ENCODE measurements at regions not wholly inside any gene's neighbourhood (a gene's known extent, or its start where the extent isn't known, plus 50 kb on each side); places are given as distances from the start of the nearest gene placed in this dataset.

DNA sequence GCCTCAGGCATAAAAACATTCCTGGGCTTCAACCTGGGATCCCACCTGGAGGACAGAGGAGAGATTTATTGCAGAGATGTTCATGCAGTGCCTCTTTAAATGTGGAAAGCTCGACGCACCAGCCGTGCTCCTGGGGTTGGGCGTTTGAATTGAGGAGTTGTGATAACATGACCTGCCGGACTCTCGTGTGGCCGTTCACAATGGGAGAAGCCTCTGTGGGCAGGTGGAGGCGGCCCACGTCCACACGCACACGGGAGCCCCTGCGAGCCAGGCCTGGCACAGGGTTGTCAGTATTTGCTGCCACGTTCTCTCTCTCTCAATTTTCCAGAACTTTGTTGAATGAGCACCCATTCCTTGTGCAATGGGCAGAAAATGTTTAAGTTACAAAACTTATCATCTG, 58.3 kb upstream of the PPARA start:
- no peak for FAIRE-seq

DNA sequence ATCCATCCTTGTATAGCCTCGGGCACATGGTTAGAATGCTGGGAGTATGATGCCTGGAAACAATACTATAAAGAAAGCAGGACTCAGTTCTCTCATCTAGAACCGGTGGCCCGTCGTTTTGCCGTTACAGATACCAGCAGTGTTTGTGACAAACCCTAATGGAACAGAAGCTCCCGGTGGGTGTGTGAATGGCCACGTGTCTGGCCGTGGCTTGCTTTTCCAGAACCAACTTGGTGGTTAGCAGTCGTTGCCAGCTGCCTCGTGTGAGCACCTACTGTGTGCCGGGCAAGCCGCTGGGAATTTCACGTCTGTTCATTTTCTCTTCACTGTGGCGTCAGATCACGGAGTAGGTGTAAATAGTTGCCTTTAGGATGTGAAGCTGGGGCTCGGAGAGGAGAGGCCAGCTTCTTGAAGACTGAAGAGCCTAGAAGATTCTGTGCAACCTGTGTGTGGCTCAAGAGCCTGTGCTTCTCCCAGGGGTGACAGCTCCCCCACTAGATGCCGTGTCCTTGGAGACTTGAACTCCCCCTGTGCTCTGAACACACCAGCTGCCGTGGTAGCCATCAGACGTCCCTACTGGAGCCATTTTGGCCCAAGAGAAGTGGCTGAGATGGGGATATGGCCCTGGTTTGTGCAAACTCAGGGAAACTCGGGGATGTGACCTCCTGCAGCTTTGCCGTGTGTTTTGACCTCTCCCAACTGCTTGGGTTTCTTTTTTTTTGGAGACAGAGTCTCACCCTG, 57.5 kb upstream of the PPARA start:
- no peak for FAIRE-seq

DNA sequence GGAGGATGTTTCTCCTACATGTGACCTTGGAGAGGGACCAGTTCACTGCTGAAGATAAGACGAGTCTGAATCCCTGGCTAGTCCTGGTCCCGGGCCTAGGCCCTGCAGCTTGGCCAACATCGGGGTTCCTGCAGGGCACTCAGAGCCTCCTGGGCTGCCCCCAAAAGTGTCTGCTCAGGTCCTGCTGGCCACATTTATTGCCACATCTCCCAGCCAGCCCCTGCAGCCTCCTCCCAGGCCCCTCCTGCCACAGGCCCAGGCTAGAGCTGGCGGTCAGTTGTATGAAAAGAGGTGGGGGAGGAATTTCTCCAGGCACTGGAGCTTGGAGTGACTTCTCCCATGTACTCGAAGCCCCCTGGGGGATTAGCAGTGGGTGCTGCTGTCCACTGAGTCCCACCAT, 56.5 kb upstream of the PPARA start:
- FAIRE-seq, result no peak

DNA sequence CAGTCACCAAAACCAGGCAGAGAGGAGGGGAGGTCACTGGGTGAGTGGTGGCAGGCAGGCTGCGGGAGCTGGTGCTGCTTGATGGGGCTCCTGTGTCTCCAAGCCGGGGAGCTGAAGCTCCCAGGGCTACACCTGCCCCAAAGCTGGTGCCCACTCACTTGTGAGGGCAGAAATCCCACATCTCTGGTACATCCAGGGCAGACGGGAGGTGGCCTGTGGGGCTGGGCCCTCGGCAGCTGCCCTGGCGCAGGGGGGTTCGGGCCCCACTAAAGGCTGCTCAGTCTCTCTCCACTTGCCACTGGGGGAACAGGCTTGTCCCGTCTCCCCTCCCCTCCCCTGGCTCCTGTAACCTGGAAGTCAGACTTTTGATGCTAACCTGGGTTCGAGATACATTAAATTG, 55.6 kb upstream of the PPARA start:
- no peak for FAIRE-seq

DNA sequence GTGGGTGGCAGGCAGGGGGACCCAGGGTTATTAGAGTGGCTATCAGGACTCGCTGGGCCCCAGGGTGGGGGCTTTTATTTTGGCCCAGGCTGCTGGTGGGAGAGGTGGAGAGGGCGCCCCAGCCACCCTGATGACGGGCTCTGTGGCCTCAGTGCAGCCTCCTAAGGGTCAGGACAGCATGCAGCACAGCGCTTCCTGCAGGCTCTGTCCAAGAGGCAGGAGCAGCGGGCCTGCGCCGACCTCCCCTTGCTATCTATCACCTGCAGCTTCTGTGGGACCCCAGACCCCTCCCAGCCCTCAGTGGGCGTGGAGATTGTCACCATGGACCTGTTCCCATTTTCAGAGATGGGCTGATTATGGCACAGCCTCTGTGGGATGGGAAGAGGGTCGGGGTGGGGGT, 54.3 kb upstream of the PPARA start:
- no peak for FAIRE-seq

DNA sequence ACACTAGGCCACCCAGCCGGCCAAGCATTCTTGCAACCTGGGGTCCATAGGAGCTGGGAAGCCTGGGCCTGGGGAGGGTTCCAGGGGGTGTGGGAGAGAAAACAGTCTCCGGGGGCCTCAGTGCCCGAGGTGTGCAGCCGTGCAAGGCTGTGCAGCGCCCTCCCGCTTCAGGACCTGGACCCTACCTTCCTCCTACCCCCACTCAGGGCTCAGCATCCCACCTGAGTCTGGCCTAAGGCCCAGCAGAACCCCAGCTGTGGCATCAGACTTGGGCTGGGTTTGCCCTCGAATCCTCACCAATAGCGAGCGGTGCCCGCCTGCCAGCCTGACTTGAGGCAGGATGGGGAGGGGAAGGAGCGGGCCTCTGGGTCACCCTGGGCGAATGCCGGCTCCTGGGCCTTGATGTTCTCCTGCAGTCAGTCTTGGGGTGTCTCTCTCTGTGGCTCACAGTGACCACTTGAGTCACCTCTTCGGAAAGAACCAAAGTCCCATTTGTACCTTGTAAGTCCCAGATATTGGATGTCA, 53.6 kb upstream of the PPARA start:
- FAIRE-seq, result no peak

DNA sequence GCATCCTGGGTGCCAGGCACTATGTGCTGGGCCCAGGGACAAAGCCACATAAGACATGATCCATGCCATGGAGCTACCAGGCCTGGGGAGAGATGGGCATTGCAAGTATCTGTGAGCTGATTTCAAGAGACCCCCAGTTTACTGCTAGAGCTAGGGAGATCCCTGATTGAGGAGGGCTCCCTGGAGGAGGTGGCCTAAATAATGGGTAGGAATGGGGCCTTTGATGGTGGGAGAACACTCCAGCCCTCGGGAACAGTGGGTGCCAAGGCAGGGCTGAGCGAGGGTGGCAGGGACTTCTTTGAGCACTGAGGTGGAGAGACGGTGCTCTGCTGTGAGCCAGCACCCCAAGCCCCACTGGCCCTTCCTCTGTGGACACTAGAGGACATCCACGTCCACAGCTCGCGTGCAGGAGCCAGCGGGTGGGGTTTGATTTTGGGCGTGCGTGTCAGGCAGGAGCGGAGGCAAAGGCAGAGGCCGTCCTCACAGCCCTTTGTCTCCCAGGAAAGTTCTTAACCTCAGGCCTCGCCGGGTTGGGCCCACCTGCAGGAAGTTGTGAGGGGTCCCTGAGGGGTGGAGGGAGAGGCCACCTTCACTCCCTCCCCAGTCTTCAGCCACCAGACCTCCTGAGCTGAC, 52.9 kb upstream of the PPARA start:
- FAIRE-seq, result no peak

DNA sequence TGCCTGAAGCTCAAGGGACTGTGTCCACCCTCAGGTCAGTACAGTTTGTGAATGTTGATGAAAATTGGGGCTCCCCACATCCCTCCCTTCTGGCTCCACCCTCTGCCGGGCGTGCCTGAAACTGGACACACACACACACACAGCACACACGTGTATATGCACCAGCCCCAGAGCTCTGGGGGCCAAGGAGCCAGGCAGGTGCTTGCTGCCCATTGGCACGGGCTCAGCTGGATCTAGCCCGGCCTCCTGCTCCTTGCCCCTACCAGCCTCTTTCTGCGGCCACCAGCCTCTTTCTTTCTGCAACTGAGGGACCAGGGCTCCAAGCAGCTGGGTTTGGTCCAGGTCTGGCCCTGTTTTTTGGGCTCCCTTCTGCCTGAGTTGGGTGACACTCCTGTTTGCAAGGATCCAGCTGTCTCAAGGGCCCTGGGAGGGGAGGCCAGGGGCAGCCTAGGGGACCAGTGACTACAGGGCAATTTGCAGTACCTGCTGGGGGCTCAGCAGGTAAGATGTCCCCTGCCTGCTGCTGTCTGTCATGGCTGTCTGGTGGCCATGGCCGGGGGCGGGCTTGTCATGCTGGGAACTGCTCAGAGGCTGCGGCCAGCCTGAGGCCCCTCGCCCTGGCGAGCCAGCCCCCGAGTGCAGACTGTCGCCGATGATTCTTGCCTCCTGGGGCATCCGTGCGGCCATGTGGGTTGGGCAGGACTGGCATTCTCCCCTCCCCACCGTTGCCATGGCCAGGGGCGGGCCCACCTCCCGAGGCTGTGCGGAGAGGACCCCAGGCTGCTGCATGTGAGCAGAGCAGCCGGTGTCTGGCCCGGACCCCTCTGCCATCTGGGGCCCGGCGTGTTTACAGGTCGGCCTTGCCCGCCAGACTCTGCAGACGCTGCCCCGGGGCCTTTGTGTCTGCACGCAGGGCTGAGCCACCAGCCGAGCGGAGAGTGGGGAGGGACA, 51.5 kb upstream of the PPARA start:
- no peak for FAIRE-seq

DNA sequence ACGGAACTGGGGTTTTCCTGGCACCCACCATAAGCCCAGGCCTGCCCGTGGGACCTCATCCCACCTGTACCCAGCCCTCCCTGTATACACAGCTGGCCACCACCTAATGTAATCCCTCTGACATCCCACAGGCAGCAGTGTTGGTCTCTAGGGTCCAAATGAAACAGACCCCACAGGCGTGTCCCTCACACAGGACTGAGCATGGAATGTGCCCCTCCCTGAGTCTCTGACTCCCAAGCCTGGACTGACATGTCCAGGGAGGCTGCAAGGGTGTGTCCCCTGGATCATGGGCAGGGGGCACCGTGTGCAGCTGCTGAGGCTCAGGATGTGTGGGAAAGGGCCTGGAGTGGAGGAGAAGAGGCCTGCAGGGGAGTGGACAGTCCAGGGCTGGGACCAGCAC, 50.6 kb upstream of the PPARA start:
- no peak for FAIRE-seq

DNA sequence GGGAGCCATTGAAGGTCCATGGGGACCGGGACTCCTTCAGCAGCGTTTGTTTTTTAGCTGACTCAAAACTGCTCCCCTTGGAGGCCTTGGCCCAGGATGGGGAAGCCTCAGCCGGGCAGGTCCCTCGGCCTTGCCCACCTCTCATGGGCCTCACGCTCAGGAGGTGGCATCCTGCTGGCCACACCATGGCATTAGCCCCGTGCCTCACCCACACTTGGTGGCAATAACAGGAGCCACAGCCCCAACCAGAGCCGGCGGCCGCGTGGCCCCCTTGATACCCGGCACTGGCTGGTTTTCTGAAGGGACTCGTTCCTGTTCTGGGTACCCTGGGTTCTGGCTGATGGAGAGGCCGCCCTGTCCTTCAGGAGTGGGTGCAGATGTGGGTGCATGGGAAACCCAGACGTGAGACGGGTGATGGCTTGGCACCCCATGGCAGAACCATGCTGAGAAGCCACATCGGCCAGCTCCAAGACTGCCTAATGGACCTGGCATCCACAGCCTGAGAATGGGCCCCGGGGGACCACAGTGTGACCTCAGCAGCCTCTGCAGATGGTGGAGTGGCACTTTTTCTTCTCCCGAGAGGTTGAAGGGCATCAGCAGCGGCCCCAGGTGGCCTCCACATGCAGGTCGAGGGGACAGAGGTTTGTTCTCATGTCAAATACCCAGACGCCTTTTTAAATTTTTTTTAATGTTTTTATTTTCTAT, 49.8 kb upstream of the PPARA start:
- FAIRE-seq, result no peak
